ENCODE measurements at regions not wholly inside any gene's neighbourhood (a gene's known extent, or its start where the extent isn't known, plus 50 kb on each side); places are given as distances from the start of the nearest gene placed in this dataset.

DNA sequence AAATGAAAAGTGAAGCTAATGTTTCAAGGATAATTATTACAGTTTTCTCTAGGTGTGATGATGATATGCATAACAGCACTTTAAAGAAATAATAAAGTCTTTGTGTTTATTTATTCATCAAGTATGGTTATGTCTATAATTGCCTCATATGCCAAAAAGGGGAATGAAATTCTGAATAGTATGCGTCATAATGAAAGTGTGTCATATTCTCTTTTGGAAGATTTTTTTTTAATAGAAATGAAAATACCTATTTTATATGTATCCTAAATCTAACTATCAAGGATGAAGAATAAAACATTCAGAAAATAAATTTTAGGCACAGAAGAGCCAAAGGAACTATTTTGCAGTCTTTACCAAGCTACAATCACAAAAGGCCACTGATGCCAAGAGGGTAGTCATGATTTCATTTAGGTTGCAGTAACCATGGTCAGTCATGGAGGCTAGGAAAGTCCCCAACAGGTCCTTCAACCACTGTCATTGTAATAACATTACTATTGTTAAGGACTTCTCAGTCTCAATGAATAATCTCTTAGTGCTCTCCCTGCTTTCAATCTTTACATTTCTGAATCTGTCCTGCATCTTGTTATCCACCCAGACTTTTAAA lies 712.5 kb downstream of the DCDC2C start (continued):
- TF ChIP-seq, protein P1, sequence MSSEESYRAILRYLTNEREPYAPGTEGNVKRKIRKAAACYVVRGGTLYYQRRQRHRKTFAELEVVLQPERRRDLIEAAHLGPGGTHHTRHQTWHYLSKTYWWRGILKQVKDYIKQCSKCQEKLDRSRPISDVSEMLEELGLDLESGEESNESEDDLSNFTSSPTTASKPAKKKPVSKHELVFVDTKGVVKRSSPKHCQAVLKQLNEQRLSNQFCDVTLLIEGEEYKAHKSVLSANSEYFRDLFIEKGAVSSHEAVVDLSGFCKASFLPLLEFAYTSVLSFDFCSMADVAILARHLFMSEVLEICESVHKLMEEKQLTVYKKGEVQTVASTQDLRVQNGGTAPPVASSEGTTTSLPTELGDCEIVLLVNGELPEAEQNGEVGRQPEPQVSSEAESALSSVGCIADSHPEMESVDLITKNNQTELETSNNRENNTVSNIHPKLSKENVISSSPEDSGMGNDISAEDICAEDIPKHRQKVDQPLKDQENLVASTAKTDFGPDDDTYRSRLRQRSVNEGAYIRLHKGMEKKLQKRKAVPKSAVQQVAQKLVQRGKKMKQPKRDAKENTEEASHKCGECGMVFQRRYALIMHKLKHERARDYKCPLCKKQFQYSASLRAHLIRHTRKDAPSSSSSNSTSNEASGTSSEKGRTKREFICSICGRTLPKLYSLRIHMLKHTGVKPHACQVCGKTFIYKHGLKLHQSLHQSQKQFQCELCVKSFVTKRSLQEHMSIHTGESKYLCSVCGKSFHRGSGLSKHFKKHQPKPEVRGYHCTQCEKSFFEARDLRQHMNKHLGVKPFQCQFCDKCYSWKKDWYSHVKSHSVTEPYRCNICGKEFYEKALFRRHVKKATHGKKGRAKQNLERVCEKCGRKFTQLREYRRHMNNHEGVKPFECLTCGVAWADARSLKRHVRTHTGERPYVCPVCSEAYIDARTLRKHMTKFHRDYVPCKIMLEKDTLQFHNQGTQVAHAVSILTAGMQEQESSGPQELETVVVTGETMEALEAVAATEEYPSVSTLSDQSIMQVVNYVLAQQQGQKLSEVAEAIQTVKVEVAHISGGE (CRISPR knock-in tag; IDR thresholded peaks at IDR 0.05): no peak
- TF ChIP-seq PML (IDR thresholded peaks at IDR 0.05; ENCODE audit: low read length) (no peak), IKZF2 (IDR thresholded peaks at IDR 0.05) (no peak; a peak in 1 of 4 replicates), DPF2 (IDR thresholded peaks at IDR 0.05) (peak; percentile 80), NRF1 (conservative IDR thresholded peaks at IDR 0.05; ENCODE audit: low read depth, low read length) (no peak), MTA2 (IDR thresholded peaks at IDR 0.05; ENCODE audit: low read depth) (peak; percentile 79), BMI1 (IDR thresholded peaks at IDR 0.05; ENCODE audit: borderline replicate concordance) (peak; percentile 55; the same call in 1 of the 2 replicates), ATF7 (IDR thresholded peaks at IDR 0.05; ENCODE audit: low read depth) (peak; percentile 47; the same call in 1 of the 2 replicates), SRF (IDR thresholded peaks at IDR 0.05; ENCODE audit: low read depth in 2 of 2, low read length in 2 of 2) (no peak), ZBED1 (IDR thresholded peaks at IDR 0.05; ENCODE audit: borderline replicate concordance) (no peak)
- TF ChIP-seq, protein P2, sequence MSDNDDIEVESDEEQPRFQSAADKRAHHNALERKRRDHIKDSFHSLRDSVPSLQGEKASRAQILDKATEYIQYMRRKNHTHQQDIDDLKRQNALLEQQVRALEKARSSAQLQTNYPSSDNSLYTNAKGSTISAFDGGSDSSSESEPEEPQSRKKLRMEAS (IDR thresholded peaks at IDR 0.05; ENCODE audit: low read depth, low read length): no peak
- TF ChIP-seq, protein P3, sequence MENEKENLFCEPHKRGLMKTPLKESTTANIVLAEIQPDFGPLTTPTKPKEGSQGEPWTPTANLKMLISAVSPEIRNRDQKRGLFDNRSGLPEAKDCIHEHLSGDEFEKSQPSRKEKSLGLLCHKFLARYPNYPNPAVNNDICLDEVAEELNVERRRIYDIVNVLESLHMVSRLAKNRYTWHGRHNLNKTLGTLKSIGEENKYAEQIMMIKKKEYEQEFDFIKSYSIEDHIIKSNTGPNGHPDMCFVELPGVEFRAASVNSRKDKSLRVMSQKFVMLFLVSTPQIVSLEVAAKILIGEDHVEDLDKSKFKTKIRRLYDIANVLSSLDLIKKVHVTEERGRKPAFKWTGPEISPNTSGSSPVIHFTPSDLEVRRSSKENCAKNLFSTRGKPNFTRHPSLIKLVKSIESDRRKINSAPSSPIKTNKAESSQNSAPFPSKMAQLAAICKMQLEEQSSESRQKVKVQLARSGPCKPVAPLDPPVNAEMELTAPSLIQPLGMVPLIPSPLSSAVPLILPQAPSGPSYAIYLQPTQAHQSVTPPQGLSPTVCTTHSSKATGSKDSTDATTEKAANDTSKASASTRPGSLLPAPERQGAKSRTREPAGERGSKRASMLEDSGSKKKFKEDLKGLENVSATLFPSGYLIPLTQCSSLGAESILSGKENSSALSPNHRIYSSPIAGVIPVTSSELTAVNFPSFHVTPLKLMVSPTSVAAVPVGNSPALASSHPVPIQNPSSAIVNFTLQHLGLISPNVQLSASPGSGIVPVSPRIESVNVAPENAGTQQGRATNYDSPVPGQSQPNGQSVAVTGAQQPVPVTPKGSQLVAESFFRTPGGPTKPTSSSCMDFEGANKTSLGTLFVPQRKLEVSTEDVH (IDR thresholded peaks at IDR 0.05; ENCODE audit: low read depth, partially characterized antibody): no peak
- TF ChIP-seq, protein P4, sequence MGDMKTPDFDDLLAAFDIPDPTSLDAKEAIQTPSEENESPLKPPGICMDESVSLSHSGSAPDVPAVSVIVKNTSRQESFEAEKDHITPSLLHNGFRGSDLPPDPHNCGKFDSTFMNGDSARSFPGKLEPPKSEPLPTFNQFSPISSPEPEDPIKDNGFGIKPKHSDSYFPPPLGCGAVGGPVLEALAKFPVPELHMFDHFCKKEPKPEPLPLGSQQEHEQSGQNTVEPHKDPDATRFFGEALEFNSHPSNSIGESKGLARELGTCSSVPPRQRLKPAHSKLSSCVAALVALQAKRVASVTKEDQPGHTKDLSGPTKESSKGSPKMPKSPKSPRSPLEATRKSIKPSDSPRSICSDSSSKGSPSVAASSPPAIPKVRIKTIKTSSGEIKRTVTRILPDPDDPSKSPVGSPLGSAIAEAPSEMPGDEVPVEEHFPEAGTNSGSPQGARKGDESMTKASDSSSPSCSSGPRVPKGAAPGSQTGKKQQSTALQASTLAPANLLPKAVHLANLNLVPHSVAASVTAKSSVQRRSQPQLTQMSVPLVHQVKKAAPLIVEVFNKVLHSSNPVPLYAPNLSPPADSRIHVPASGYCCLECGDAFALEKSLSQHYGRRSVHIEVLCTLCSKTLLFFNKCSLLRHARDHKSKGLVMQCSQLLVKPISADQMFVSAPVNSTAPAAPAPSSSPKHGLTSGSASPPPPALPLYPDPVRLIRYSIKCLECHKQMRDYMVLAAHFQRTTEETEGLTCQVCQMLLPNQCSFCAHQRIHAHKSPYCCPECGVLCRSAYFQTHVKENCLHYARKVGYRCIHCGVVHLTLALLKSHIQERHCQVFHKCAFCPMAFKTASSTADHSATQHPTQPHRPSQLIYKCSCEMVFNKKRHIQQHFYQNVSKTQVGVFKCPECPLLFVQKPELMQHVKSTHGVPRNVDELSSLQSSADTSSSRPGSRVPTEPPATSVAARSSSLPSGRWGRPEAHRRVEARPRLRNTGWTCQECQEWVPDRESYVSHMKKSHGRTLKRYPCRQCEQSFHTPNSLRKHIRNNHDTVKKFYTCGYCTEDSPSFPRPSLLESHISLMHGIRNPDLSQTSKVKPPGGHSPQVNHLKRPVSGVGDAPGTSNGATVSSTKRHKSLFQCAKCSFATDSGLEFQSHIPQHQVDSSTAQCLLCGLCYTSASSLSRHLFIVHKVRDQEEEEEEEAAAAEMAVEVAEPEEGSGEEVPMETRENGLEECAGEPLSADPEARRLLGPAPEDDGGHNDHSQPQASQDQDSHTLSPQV (IDR thresholded peaks at IDR 0.05): no peak
- TF ChIP-seq, protein P5, sequence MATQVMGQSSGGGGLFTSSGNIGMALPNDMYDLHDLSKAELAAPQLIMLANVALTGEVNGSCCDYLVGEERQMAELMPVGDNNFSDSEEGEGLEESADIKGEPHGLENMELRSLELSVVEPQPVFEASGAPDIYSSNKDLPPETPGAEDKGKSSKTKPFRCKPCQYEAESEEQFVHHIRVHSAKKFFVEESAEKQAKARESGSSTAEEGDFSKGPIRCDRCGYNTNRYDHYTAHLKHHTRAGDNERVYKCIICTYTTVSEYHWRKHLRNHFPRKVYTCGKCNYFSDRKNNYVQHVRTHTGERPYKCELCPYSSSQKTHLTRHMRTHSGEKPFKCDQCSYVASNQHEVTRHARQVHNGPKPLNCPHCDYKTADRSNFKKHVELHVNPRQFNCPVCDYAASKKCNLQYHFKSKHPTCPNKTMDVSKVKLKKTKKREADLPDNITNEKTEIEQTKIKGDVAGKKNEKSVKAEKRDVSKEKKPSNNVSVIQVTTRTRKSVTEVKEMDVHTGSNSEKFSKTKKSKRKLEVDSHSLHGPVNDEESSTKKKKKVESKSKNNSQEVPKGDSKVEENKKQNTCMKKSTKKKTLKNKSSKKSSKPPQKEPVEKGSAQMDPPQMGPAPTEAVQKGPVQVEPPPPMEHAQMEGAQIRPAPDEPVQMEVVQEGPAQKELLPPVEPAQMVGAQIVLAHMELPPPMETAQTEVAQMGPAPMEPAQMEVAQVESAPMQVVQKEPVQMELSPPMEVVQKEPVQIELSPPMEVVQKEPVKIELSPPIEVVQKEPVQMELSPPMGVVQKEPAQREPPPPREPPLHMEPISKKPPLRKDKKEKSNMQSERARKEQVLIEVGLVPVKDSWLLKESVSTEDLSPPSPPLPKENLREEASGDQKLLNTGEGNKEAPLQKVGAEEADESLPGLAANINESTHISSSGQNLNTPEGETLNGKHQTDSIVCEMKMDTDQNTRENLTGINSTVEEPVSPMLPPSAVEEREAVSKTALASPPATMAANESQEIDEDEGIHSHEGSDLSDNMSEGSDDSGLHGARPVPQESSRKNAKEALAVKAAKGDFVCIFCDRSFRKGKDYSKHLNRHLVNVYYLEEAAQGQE (IDR thresholded peaks at IDR 0.05; ENCODE audit: low read depth, low read length): no peak

All from GM12878 (cell line).